H9 (cell line): ENCODE measurements at regions not wholly inside any gene's neighbourhood (a gene's known extent, or its start where the extent isn't known, plus 50 kb on each side); places are given as distances from the start of the nearest gene placed in this dataset.

Experiments used
- DNase-seq: peaks from one replicate; pipeline ENCODE4 v3.0.0-alpha.2; 2017
- H2AFZ ChIP-seq: one replicate; pipeline ENCODE4 v1.6.1; 2013; ENCODE audit warnings: mild to moderate bottlenecking, low read length, control low read depth, moderate library complexity
- H2AK5ac ChIP-seq: 2 replicates; pipeline ENCODE4 v1.6.1; 2013; ENCODE audit warnings: low read length, control low read depth, mixed read lengths; ENCODE audit not compliant: insufficient read length
- H2BK120ac ChIP-seq: one replicate; pipeline ENCODE4 v1.6.1; 2013; ENCODE audit warnings: low read depth, mild to moderate bottlenecking, low read length, control low read depth, inconsistent platforms; ENCODE audit not compliant: poor library complexity, severe bottlenecking
- H2BK12ac ChIP-seq: 2 replicates; pipeline ENCODE4 v1.6.1; 2013; ENCODE audit warnings: low read length, control low read depth, mixed read lengths, low read depth; ENCODE audit not compliant: insufficient read length
- H2BK15ac ChIP-seq: 2 replicates; pipeline ENCODE4 v1.6.1; 2013; ENCODE audit warnings: low read depth, low read length, control low read depth
- H2BK20ac ChIP-seq: one replicate; pipeline ENCODE4 v1.6.1; 2013; ENCODE audit warnings: low read depth, mild to moderate bottlenecking, low read length, control low read depth, inconsistent platforms; ENCODE audit not compliant: poor library complexity, severe bottlenecking
- H2BK5ac ChIP-seq: 2 replicates; pipeline ENCODE4 v1.6.1; 2013; ENCODE audit warnings: low read length, control low read depth, mixed read lengths; ENCODE audit not compliant: insufficient read length
- H3K14ac ChIP-seq: 2 replicates; pipeline ENCODE4 v1.6.1; 2013; ENCODE audit warnings: low read length, control low read depth; ENCODE audit not compliant: insufficient read depth
- H3K18ac ChIP-seq: 2 replicates; pipeline ENCODE4 v1.6.1; 2013; ENCODE audit warnings: low read depth, mild to moderate bottlenecking, mixed read lengths, low read length, control low read depth; ENCODE audit not compliant: insufficient read length
- H3K23ac ChIP-seq: 2 replicates; pipeline ENCODE4 v1.6.1; 2013; ENCODE audit warnings: low read length, control low read depth, mixed read lengths, low read depth; ENCODE audit not compliant: insufficient read length
- H3K23me2 ChIP-seq: 2 replicates; pipeline ENCODE4 v1.6.1; 2013; ENCODE audit warnings: low read depth, mild to moderate bottlenecking, mixed read lengths, low read length, control low read depth; ENCODE audit not compliant: insufficient read length, poor library complexity, severe bottlenecking
- H3K27ac ChIP-seq: 2 replicates; pipeline ENCODE4 v1.5.1; 2013; ENCODE audit warnings: low read length, control low read depth, mixed read lengths, low read depth; ENCODE audit not compliant: insufficient read length
- H3K27me3 ChIP-seq: 2 replicates; pipeline ENCODE4 v1.6.1; 2013; ENCODE audit warnings: low read length, control low read depth, inconsistent platforms; ENCODE audit not compliant: insufficient read depth
- H3K4ac ChIP-seq: 2 replicates; pipeline ENCODE4 v1.6.1; 2013; ENCODE audit warnings: low read depth, mild to moderate bottlenecking, control low read depth, inconsistent platforms, low read length, moderate library complexity
- H3K4me1 ChIP-seq: 2 replicates; pipeline ENCODE4 v1.6.1; 2013; ENCODE audit warnings: low read length, control low read depth, inconsistent platforms; ENCODE audit not compliant: insufficient read depth
- H3K4me2 ChIP-seq: 2 replicates; pipeline ENCODE4 v1.6.1; 2013; ENCODE audit warnings: low read length, control low read depth, mixed read lengths; ENCODE audit not compliant: insufficient read length, insufficient read depth
- H3K56ac ChIP-seq: 2 replicates; pipeline ENCODE4 v1.6.1; 2013; ENCODE audit warnings: low read depth, mild to moderate bottlenecking, mixed read lengths, low read length, control low read depth; ENCODE audit not compliant: insufficient read length
- H3K79me1 ChIP-seq: 2 replicates; pipeline ENCODE4 v1.6.1; 2013; ENCODE audit warnings: low read depth, mild to moderate bottlenecking, moderate library complexity, low read length, control low read depth, inconsistent platforms; ENCODE audit not compliant: insufficient read depth, poor library complexity, severe bottlenecking
- H3K79me2 ChIP-seq: 2 replicates; pipeline ENCODE4 v1.6.1; 2013; ENCODE audit warnings: low read length, control low read depth, inconsistent platforms; ENCODE audit not compliant: insufficient read depth
- H3K9ac ChIP-seq: 2 replicates; pipeline ENCODE4 v1.6.1; 2013; ENCODE audit warnings: low read length, control low read depth, mixed read lengths; ENCODE audit not compliant: insufficient read length; ENCODE audit errors: extremely low read depth
- H3K9me3 ChIP-seq: one replicate; pipeline ENCODE4 v1.6.1; 2013; ENCODE audit warnings: low read depth, low read length, inconsistent platforms; ENCODE audit not compliant: control insufficient read depth
- H3T11ph ChIP-seq: one replicate; pipeline ENCODE4 v1.6.1; 2013; ENCODE audit warnings: mild to moderate bottlenecking, low read length, control low read depth, inconsistent platforms
- H4K20me1 ChIP-seq: one replicate; pipeline ENCODE4 v1.6.1; 2013; ENCODE audit not compliant: control insufficient read depth, insufficient read length, insufficient read depth
- H4K5ac ChIP-seq: 2 replicates; pipeline ENCODE4 v1.6.1; 2013; ENCODE audit warnings: low read depth, mild to moderate bottlenecking, mixed read lengths, low read length, control low read depth; ENCODE audit not compliant: insufficient read length
- H4K8ac ChIP-seq: replicated peaks from 2 replicates; pipeline ENCODE4 v1.6.1; 2013; ENCODE audit warnings: low read length, control low read depth, mixed read lengths, low read depth; ENCODE audit not compliant: insufficient read length
- H4K91ac ChIP-seq: 2 replicates; pipeline ENCODE4 v1.6.1; 2013; ENCODE audit warnings: low read depth, mild to moderate bottlenecking, moderate library complexity, mixed read lengths, low read length, control low read depth; ENCODE audit not compliant: insufficient read length
- H3K27ac Mint-ChIP-seq, 3 experiments: 2 replicates in 2 of 3; 3 replicates in 1 of 3; pipeline ENCODE4 v1.8.0; 2020 to 2021; ENCODE audit warnings: mixed read lengths in 3 of 3, mild to moderate bottlenecking in 1 of 3, moderate library complexity in 1 of 3
- H3K27me3 Mint-ChIP-seq: 2 replicates; pipeline ENCODE4 v1.8.0; 2021; ENCODE audit warnings: low read depth, mild to moderate bottlenecking, moderate library complexity, mixed read lengths
- H3K36me3 Mint-ChIP-seq, 3 experiments: 2 replicates in 2 of 3; 3 replicates in 1 of 3; pipeline ENCODE4 v1.8.0; 2020 to 2021; ENCODE audit warnings: low read depth in 3 of 3, mixed read lengths in 3 of 3; ENCODE audit not compliant: insufficient read depth in 1 of 3
- H3K4me1 Mint-ChIP-seq, 2 experiments: 2 replicates each; pipeline ENCODE4 v1.8.0; 2020; ENCODE audit warnings: mixed read lengths in 2 of 2
- H3K4me3 Mint-ChIP-seq, 2 experiments: 2 replicates in 1 of 2; 3 replicates in 1 of 2; pipeline ENCODE4 v1.8.0; 2020 to 2021; ENCODE audit warnings: mild to moderate bottlenecking in 2 of 2, mixed read lengths in 2 of 2, moderate library complexity in 1 of 2
- H3K9me3 Mint-ChIP-seq, 2 experiments: 2 replicates in 1 of 2; 3 replicates in 1 of 2; pipeline ENCODE4 v1.8.0; 2020; ENCODE audit warnings: mild to moderate bottlenecking in 2 of 2, mixed read lengths in 2 of 2, moderate library complexity in 1 of 2
- WGBS: extraction: QIAGEN DNeasy Blood & Tissue Kit; methylation state at CpG from one replicate; pipeline ENCODE4 v1.1.7; 2013; ENCODE audit warnings: missing lambda C conversion rate, low lambda C conversion rate, mixed read lengths; ENCODE audit not compliant: insufficient read length; ENCODE audit errors: extremely low coverage; 5-methylcytosine and 5-hydroxymethylcytosine counted together
- TF ChIP-seq, protein P1 (sequence below): fragments of 200-600 bp; sonication (generic); conservative IDR thresholded peaks from 3 replicates; pipeline ENCODE4 v1.8.0; 2021; ENCODE audit warnings: antibody characterized with exemption, mild to moderate bottlenecking

DNA sequence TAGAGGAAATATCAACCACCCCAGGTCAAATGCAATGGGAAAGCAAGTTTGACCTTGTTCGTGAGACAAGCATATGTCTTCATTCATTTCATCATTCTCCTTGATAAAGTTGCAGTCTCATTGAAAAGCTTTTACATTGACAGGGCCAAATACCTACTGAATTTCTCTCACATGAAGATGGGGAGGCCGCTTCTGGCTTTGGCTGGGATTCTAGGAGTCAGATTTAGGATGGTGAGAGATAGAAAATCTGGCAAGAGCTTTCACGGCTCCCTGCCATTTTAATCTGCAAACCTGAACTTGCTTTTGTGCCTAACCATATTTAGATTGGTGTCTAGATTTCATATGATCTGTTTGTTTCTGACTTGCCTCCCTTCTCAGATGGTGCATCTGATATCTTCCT, 88.0 kb downstream of the TMEM100 start:
- Histone ChIP-seq H3K56ac (no peak overlapping the region), H3T11ph (no peak overlapping the region), H2BK12ac (no peak overlapping the region), H3K27ac (no peak overlapping the region), H3K18ac (no peak overlapping the region), H3K4me2 (no peak overlapping the region), H3K14ac (no peak overlapping the region), H2BK120ac (no peak overlapping the region), H2AK5ac (no peak overlapping the region), H3K79me1 (no peaks in the 10 kb centered on the region), H4K20me1 (no peaks in the 10 kb centered on the region), H3K9ac (no peak overlapping the region), H3K4me1 (peaks cover 2% of the 10 kb centered on the region; the same call in 1 of the 2 replicates), H2BK5ac (no peak overlapping the region), H3K9me3 (no peaks in the 10 kb centered on the region), H4K5ac (no peak overlapping the region), H4K91ac (no peak overlapping the region), H4K8ac (no peak overlapping the region), H3K23ac (no peak overlapping the region), H3K23me2 (no peaks in the 10 kb centered on the region), H2BK15ac (no peak overlapping the region), H3K4ac (no peak overlapping the region), H3K79me2 (no peaks in the 10 kb centered on the region), H3K27me3 (no peaks in the 10 kb centered on the region), H2BK20ac (no peak overlapping the region), H2AFZ (no peak overlapping the region)
- Mint-ChIP-seq H3K27me3 (no peaks in the 10 kb centered on the region), H3K4me1 (peaks cover 11 to 13% of the 10 kb centered on the region in 2 experiments; a peak in 2 of 4 replicates), H3K27ac (no peak overlapping the region), H3K36me3 (no peaks in the 10 kb centered on the region), H3K9me3 (no peaks in the 10 kb centered on the region), H3K4me3 (no peak overlapping the region)
- no peak for DNase-seq
- WGBS, result no CpG with 5 or more reads among the region's 3 CpGs
- TF ChIP-seq, protein P1, sequence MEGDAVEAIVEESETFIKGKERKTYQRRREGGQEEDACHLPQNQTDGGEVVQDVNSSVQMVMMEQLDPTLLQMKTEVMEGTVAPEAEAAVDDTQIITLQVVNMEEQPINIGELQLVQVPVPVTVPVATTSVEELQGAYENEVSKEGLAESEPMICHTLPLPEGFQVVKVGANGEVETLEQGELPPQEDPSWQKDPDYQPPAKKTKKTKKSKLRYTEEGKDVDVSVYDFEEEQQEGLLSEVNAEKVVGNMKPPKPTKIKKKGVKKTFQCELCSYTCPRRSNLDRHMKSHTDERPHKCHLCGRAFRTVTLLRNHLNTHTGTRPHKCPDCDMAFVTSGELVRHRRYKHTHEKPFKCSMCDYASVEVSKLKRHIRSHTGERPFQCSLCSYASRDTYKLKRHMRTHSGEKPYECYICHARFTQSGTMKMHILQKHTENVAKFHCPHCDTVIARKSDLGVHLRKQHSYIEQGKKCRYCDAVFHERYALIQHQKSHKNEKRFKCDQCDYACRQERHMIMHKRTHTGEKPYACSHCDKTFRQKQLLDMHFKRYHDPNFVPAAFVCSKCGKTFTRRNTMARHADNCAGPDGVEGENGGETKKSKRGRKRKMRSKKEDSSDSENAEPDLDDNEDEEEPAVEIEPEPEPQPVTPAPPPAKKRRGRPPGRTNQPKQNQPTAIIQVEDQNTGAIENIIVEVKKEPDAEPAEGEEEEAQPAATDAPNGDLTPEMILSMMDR, result no peak
